Tongue (tissue), 1 donor: ENCODE measurements at regions not wholly inside any gene's neighbourhood (a gene's known extent, or its start where the extent isn't known, plus 50 kb on each side); places are given as distances from the start of the nearest gene placed in this dataset.
"Not testable (repeated sequence)": the region's sequence is repeated elsewhere in the genome, so short reads cannot be mapped to it uniquely, and the experiment has no call there.

Source experiments
- DNase-seq: peaks from one replicate; pipeline ENCODE4 v3.0.0-alpha.2; 2015

- DNase-seq: no peak
These were observed 341.2 kb upstream of the CTNND2 start for GRCh38 chr5:12245429-12245828.

GRCh38 chr5:12242950-12243888, 339.0 kb upstream of the CTNND2 start:
- DNase-seq: no peak

- no peak for DNase-seq
These were observed 333.8 kb upstream of the CTNND2 start for GRCh38 chr5:12237837-12238575.

GRCh38 chr5:12230659-12231058, 326.4 kb upstream of the CTNND2 start:
- DNase-seq: no peak

GRCh38 chr5:12217039-12217438, 312.8 kb upstream of the CTNND2 start:
- DNase-seq: no peak

- no peak for DNase-seq
These were observed 310.2 kb upstream of the CTNND2 start for GRCh38 chr5:12214267-12215015.

GRCh38 chr5:12208366-12209100, 304.3 kb upstream of the CTNND2 start:
- DNase-seq: no peak

GRCh38 chr5:12204761-12205160, 300.5 kb upstream of the CTNND2 start:
- DNase-seq: no peak

GRCh38 chr5:12193536-12193935, 289.3 kb upstream of the CTNND2 start:
- DNase-seq: no peak

- DNase-seq: no peak
These were observed 278.8 kb upstream of the CTNND2 start for GRCh38 chr5:12183003-12183402.

- DNase-seq: no peak
These were observed 273.6 kb upstream of the CTNND2 start for GRCh38 chr5:12177851-12178250.

- DNase-seq: no peak
These were observed 273.0 kb upstream of the CTNND2 start for GRCh38 chr5:12177225-12177624.

- no peak for DNase-seq
These were observed 271.8 kb upstream of the CTNND2 start for GRCh38 chr5:12175914-12176585.

- no peak for DNase-seq
These were observed 270.5 kb upstream of the CTNND2 start for GRCh38 chr5:12174734-12175133.

GRCh38 chr5:12169536-12169935, 265.3 kb upstream of the CTNND2 start:
- no peak for DNase-seq

- no peak for DNase-seq
These were observed 258.6 kb upstream of the CTNND2 start for GRCh38 chr5:12162863-12163262.

- DNase-seq: no peak
These were observed 243.3 kb upstream of the CTNND2 start for GRCh38 chr5:12147513-12147912.

GRCh38 chr5:12141496-12141895, 237.2 kb upstream of the CTNND2 start:
- no peak for DNase-seq

- no peak for DNase-seq
These were observed 229.3 kb upstream of the CTNND2 start for GRCh38 chr5:12133520-12133919.

- DNase-seq: not testable (repeated sequence)
These were observed 226.8 kb upstream of the CTNND2 start for GRCh38 chr5:12131020-12131419.

GRCh38 chr5:12125895-12126294, 221.6 kb upstream of the CTNND2 start:
- no peak for DNase-seq
